H1 (cell line): ENCODE measurements at regions not wholly inside any gene's neighbourhood (a gene's known extent, or its start where the extent isn't known, plus 50 kb on each side); places are given as distances from the start of the nearest gene placed in this dataset.

ENCODE experiments used
- CBX5 ChIP-seq: fragments of 300-800, 300-1000 bp; sonication (generic); IDR thresholded peaks from 2 replicates; pipeline ENCODE4 v1.7.1; 2016; ENCODE audit warnings: antibody characterized with exemption, low read length, low read depth
- CTCF ChIP-seq, 3 experiments: IDR thresholded peaks; 1 replicate in 2 of 3; 2 replicates in 1 of 3; pipeline versions ENCODE4 v1.5.1 to v1.6.1; 2011; ENCODE audit warnings: low read length in 3 of 3, mild to moderate bottlenecking in 3 of 3, inconsistent platforms in 2 of 3, low read depth in 1 of 3, moderate library complexity in 1 of 3; ENCODE audit not compliant: insufficient read depth in 1 of 3; ENCODE audit errors: control extremely low read depth in 1 of 3
- E2F6 ChIP-seq: IDR thresholded peaks from 2 replicates; pipeline ENCODE4 v1.6.1; 2012; ENCODE audit warnings: inconsistent platforms
- EGR1 ChIP-seq: IDR thresholded peaks from 2 replicates; pipeline ENCODE4 v1.6.1; 2011; ENCODE audit warnings: low read depth, low read length, borderline replicate concordance
- EP300 ChIP-seq, 2 experiments: IDR thresholded peaks; 1 replicate in 1 of 2; 2 replicates in 1 of 2; pipeline ENCODE4 v1.6.1; 2011 to 2012; ENCODE audit warnings: low read depth in 2 of 2, low read length in 2 of 2, mild to moderate bottlenecking in 2 of 2, borderline replicate concordance in 1 of 2, inconsistent platforms in 1 of 2, moderate library complexity in 1 of 2
- EZH2 ChIP-seq: fragments of 200-600 bp; sonication (generic); IDR thresholded peaks from 2 replicates; pipeline ENCODE4 v1.7.1; 2012; ENCODE audit warnings: low read depth, mild to moderate bottlenecking, moderate library complexity, low read length, inconsistent platforms; ENCODE audit not compliant: severe bottlenecking
- HDAC2 ChIP-seq, 2 experiments: fragments of 300-600 bp in 1 of 2; sonication (generic) in 1 of 2; IDR thresholded peaks; 2 replicates each; pipeline ENCODE4 v1.6.1; 2011 to 2012; ENCODE audit warnings: low read depth in 2 of 2, low read length in 2 of 2, mild to moderate bottlenecking in 2 of 2, moderate library complexity in 2 of 2, borderline replicate concordance in 1 of 2, inconsistent platforms in 1 of 2
- HDAC6 ChIP-seq: IDR thresholded peaks from one replicate; pipeline ENCODE4 v1.7.1; 2012; ENCODE audit warnings: low read depth, mild to moderate bottlenecking, inconsistent platforms, low read length, moderate library complexity
- MAX ChIP-seq: IDR thresholded peaks from 2 replicates; pipeline ENCODE4 v1.6.1; 2012; ENCODE audit warnings: inconsistent platforms
- POLR2A ChIP-seq, 2 experiments: IDR thresholded peaks; 1 replicate in 1 of 2; 2 replicates in 1 of 2; pipeline ENCODE4 v1.6.1; 2011; ENCODE audit warnings: low read depth in 2 of 2, low read length in 2 of 2, mild to moderate bottlenecking in 2 of 2; ENCODE audit errors: control extremely low read depth in 1 of 2
- POLR2AphosphoS5 ChIP-seq: IDR thresholded peaks from 2 replicates; pipeline ENCODE4 v1.6.1; 2011; ENCODE audit warnings: low read depth, low read length
- SIN3A ChIP-seq, 2 experiments: IDR thresholded peaks in 1 of 2; conservative IDR thresholded peaks in 1 of 2; 2 replicates each; pipeline ENCODE4 v1.6.1; 2011 to 2012; ENCODE audit warnings: low read length in 2 of 2, improper control_type of control experiment in 1 of 2, low read depth in 1 of 2, mild to moderate bottlenecking in 1 of 2
- SIX5 ChIP-seq: IDR thresholded peaks from 2 replicates; pipeline ENCODE4 v1.6.1; 2011; ENCODE audit warnings: mild to moderate bottlenecking, low read depth, low read length
- TAF1 ChIP-seq: IDR thresholded peaks from 2 replicates; pipeline ENCODE4 v1.6.1; 2011; ENCODE audit warnings: mild to moderate bottlenecking, low read depth, low read length

GRCh38 chr4:3689006-3689405 is 77.2 kb upstream of the ADRA2C start:
- TF ChIP-seq MAX, result no peak
- TF ChIP-seq POLR2A (IDR thresholded peaks at IDR 0.05; ENCODE audit: control extremely low read depth in 1 of 2, low read depth in 2 of 2, low read length in 2 of 2), result no peak
- TF ChIP-seq CTCF (IDR thresholded peaks at IDR 0.05; ENCODE audit: control extremely low read depth in 1 of 3, insufficient read depth in 1 of 3, low read depth in 1 of 3, low read length in 3 of 3), result no peak
- no peak for TF ChIP-seq POLR2AphosphoS5
- TF ChIP-seq E2F6, result no peak
- TF ChIP-seq HDAC2 (IDR thresholded peaks at IDR 0.05; ENCODE audit: borderline replicate concordance in 1 of 2, low read depth in 2 of 2, low read length in 2 of 2), result no peak
- TF ChIP-seq EZH2, result no peak
- TF ChIP-seq HDAC6, result no peak
- no peak for TF ChIP-seq TAF1
- no peak for TF ChIP-seq SIX5
- no peak for TF ChIP-seq EGR1
- TF ChIP-seq SIN3A (conservative IDR thresholded peaks at IDR 0.05 in 1 of 2, IDR thresholded peaks at IDR 0.05 in 1 of 2; ENCODE audit: low read depth in 1 of 2, low read length in 2 of 2), result no peak
- TF ChIP-seq CBX5, result no peak
- TF ChIP-seq EP300 (IDR thresholded peaks at IDR 0.05; ENCODE audit: borderline replicate concordance in 1 of 2, low read depth in 2 of 2, low read length in 2 of 2), result no peak
